Esophagus muscularis mucosa (tissue), 4 donors: ENCODE measurements at regions not wholly inside any gene's neighbourhood (a gene's known extent, or its start where the extent isn't known, plus 50 kb on each side); places are given as distances from the start of the nearest gene placed in this dataset.

Source experiments
- EP300 ChIP-seq: sonication (generic); formaldehyde crosslinking; IDR thresholded peaks from one replicate; pipeline ENCODE4 v1.6.1; 2017; ENCODE audit warnings: antibody characterized with exemption
- POLR2A ChIP-seq: fragments of 450-650 bp; IDR thresholded peaks from one replicate; pipeline ENCODE4 v1.6.1; 2017; ENCODE audit warnings: antibody characterized with exemption, moderate library complexity, mild to moderate bottlenecking, low read depth
- TF ChIP-seq, protein P1 (sequence below), 3 experiments: fragments of 200-600 bp in 2 of 3; fragments of 450-650 bp in 1 of 3; sonication (generic) in 2 of 3; IDR thresholded peaks; one replicate each; pipeline ENCODE4 v1.5.1; 2017 to 2019; ENCODE audit warnings: antibody characterized with exemption in 3 of 3, mild to moderate bottlenecking in 2 of 3, moderate library complexity in 1 of 3

DNA sequence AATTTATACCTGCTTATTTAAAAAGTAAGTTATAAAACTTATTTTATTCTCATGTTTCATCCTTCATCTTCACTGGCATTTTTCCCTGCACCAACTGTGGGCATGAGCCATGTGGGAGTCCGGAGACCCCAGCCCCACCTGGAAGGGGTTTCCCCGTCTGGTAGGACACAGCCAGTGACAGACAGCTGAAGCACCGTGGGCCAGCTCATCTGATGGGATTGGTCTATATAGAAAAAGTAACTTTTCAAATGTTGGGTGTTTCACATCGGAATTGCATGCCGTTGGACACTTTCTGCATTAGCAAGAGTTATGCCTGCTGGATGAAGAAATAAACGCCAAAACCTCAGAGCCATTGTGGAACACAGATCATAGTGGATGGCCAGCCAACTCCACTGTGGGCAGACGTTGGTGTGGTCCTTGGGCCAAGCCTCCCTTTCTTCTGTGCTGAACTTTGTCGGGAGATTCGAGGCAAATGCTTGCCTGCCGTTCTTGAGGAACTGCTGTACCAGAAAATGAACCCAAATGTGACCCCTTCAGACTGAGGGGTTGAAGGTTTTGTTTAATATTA lies 1329.3 kb downstream of the TBC1D22A start:
- TF ChIP-seq EP300 (no peak), POLR2A (no peak)
- TF ChIP-seq, protein P1, sequence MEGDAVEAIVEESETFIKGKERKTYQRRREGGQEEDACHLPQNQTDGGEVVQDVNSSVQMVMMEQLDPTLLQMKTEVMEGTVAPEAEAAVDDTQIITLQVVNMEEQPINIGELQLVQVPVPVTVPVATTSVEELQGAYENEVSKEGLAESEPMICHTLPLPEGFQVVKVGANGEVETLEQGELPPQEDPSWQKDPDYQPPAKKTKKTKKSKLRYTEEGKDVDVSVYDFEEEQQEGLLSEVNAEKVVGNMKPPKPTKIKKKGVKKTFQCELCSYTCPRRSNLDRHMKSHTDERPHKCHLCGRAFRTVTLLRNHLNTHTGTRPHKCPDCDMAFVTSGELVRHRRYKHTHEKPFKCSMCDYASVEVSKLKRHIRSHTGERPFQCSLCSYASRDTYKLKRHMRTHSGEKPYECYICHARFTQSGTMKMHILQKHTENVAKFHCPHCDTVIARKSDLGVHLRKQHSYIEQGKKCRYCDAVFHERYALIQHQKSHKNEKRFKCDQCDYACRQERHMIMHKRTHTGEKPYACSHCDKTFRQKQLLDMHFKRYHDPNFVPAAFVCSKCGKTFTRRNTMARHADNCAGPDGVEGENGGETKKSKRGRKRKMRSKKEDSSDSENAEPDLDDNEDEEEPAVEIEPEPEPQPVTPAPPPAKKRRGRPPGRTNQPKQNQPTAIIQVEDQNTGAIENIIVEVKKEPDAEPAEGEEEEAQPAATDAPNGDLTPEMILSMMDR (IDR thresholded peaks at IDR 0.05) = no peak
